ENCODE measurements at regions not wholly inside any gene's neighbourhood (a gene's known extent, or its start where the extent isn't known, plus 50 kb on each side); places are given as distances from the start of the nearest gene placed in this dataset.

GRCh38 chr13:42685751-42686150, 95.6 kb upstream of the FAM216B start:
- TF ChIP-seq EZH2phosphoT487 (IDR thresholded peaks at IDR 0.05; ENCODE audit: borderline replicate concordance, low read depth, low read length) (no peak), CTCF (conservative IDR thresholded peaks at IDR 0.05; ENCODE audit: low read length) (no peak)

All from OCI-LY7 (cell line).